K562 (cell line): ENCODE measurements at regions not wholly inside any gene's neighbourhood (a gene's known extent, or its start where the extent isn't known, plus 50 kb on each side); places are given as distances from the start of the nearest gene placed in this dataset.

ENCODE experiments used
- ATAC-seq: fragments of 200-7000 bp; cut with Tn5 transposase; 3 replicates; pipeline ENCODE4 v1.9.1; 2020; ENCODE audit warnings: moderate library complexity
- BruUV-seq: library from RNA; stranded (reverse); fragments of 400-500 nt; replicated peaks from 2 replicates; lab custom pipeline; 2021; lab: Mats Ljungman, UMichigan
- CTCF ChIA-PET: fragments of 300-600 bp; formaldehyde crosslinking; extraction: SDS; loops from one replicate; lab custom pipeline; 2021; ENCODE audit warnings: low intra/inter-chr PET ratio; lab: Yijun Ruan, JAX
- POLR2A ChIA-PET: fragments of 300-600, 350-650 bp; sonication (Branson Sonifier 250); formaldehyde crosslinking; extraction: SDS; loops from one replicate; lab custom pipeline; 2021; ENCODE audit warnings: antibody characterized with exemption, inconsistent platforms; lab: Yijun Ruan, JAX
- DNase-seq, 4 experiments: peaks; one replicate each; pipeline versions ENCODE4 v3.0.0 to v3.0.0-alpha.2; 2011 to 2018; ENCODE audit warnings: low spot score in 3 of 4, mixed read lengths in 3 of 4; ENCODE audit errors: extremely low read depth in 1 of 4
- FAIRE-seq: peaks from 2 replicates; lab custom pipeline; 2011; peaks lifted over from hg19 to GRCh38; lab: Jason Lieb, UNC
- H2AFZ ChIP-seq: 2 replicates; pipeline ENCODE4 v1.6.0; 2011; ENCODE audit warnings: low read depth, low read length, control low read depth, inconsistent platforms
- H3K27ac ChIP-seq: fragments of 200-600 bp; 3 replicates; pipeline ENCODE4 v1.8.0; 2011; ENCODE audit warnings: low read depth, mild to moderate bottlenecking, control low read depth, inconsistent platforms, low read length, moderate library complexity, mixed read lengths; ENCODE audit errors: extremely low read depth
- H3K27me3 ChIP-seq, 2 experiments: fragments of 300-600 bp in 1 of 2; 2 replicates in 1 of 2; 3 replicates in 1 of 2; pipeline versions ENCODE4 v1.6.0 to v1.8.0; 2011; ENCODE audit warnings: inconsistent platforms in 2 of 2, low read length in 2 of 2, mild to moderate bottlenecking in 1 of 2, mixed read lengths in 1 of 2, moderate library complexity in 1 of 2; ENCODE audit not compliant: control insufficient read depth in 2 of 2, insufficient read depth in 2 of 2
- H3K36me3 ChIP-seq: fragments of 300-600 bp; 3 replicates; pipeline ENCODE4 v1.8.0; 2011; ENCODE audit warnings: mild to moderate bottlenecking, low read length, inconsistent platforms; ENCODE audit not compliant: control insufficient read depth, insufficient read depth
- H3K4me1 ChIP-seq, 2 experiments: fragments of 200-600 bp in 1 of 2; replicated peaks in 1 of 2; 2 replicates in 1 of 2; 3 replicates in 1 of 2; pipeline versions ENCODE4 v1.5.1 to v1.8.0; 2011; ENCODE audit warnings: inconsistent platforms in 2 of 2, low read length in 2 of 2, mild to moderate bottlenecking in 1 of 2, mixed read lengths in 1 of 2, moderate library complexity in 1 of 2; ENCODE audit not compliant: control insufficient read depth in 2 of 2, insufficient read depth in 2 of 2
- H3K4me2 ChIP-seq: 2 replicates; pipeline ENCODE4 v1.6.1; 2011; ENCODE audit warnings: low read length, control low read depth, inconsistent platforms, mixed read lengths; ENCODE audit not compliant: insufficient read depth
- H3K4me3 ChIP-seq: fragments of 200-600 bp; sonication (generic), shearing (Covaris generic); 2 replicates; pipeline ENCODE4 v1.5.1; 2016; ENCODE audit warnings: control low read depth, inconsistent platforms
- H3K79me2 ChIP-seq: fragments of 200-600 bp; 3 replicates; pipeline ENCODE4 v1.8.0; 2011; ENCODE audit warnings: low read length, inconsistent platforms; ENCODE audit not compliant: control insufficient read depth, insufficient read depth
- H3K9ac ChIP-seq, 2 experiments: 2 replicates each; pipeline versions ENCODE4 v1.6.0 to v1.6.1; 2011; ENCODE audit warnings: low read depth in 2 of 2, low read length in 2 of 2, control low read depth in 1 of 2, inconsistent platforms in 1 of 2, mild to moderate bottlenecking in 1 of 2, mixed read lengths in 1 of 2; ENCODE audit not compliant: insufficient read depth in 1 of 2
- H3K9me1 ChIP-seq: one replicate; pipeline ENCODE4 v1.6.0; 2011; ENCODE audit warnings: inconsistent platforms, mild to moderate bottlenecking, low read length, moderate library complexity; ENCODE audit not compliant: control insufficient read depth, insufficient read depth
- H3K9me3 ChIP-seq: replicated peaks from 2 replicates; pipeline ENCODE4 v1.5.1; 2011; ENCODE audit warnings: low read depth, low read length, inconsistent platforms; ENCODE audit not compliant: control insufficient read depth, insufficient read depth
- H4K20me1 ChIP-seq: replicated peaks from 2 replicates; pipeline ENCODE4 v1.6.1; 2011; ENCODE audit warnings: low read length, inconsistent platforms, mixed read lengths; ENCODE audit not compliant: control insufficient read depth, insufficient read depth
- CBFB ChIP-seq: sonication (generic); formaldehyde crosslinking; IDR thresholded peaks from 2 replicates; pipeline ENCODE4 v1.4.0; 2020; ENCODE audit warnings: mild to moderate bottlenecking, missing genetic modification reagents
- CHD2 ChIP-seq: IDR thresholded peaks from 2 replicates; pipeline ENCODE4 v1.6.1; 2011; ENCODE audit warnings: low read depth, low read length
- L3MBTL2 ChIP-seq: fragments of 450-650 bp; IDR thresholded peaks from 2 replicates; pipeline ENCODE4 v1.6.1; 2016; ENCODE audit warnings: mild to moderate bottlenecking, moderate library complexity
- MXD1 ChIP-seq: fragments of 250-450 bp; sonication (Bioruptor Pico); IDR thresholded peaks from 2 replicates; pipeline ENCODE4 v1.8.0; 2021; ENCODE audit warnings: borderline replicate concordance, mild to moderate bottlenecking, moderate library complexity; ENCODE audit not compliant: poor library complexity, severe bottlenecking
- NFE2L1 ChIP-seq: fragments of 450-650 bp; IDR thresholded peaks from 2 replicates; pipeline ENCODE4 v1.6.1; 2016; ENCODE audit warnings: missing genetic modification characterization, low read depth, mild to moderate bottlenecking, missing compliant biosample characterization, moderate library complexity, borderline replicate concordance
- RBFOX2 ChIP-seq: fragments of 200-400 bp; formaldehyde crosslinking; IDR thresholded peaks from 2 replicates; pipeline ENCODE4 v1.6.1; 2017; ENCODE audit warnings: low read depth, mild to moderate bottlenecking, low read length, moderate library complexity
- TCF3 ChIP-seq: sonication (generic); formaldehyde crosslinking; IDR thresholded peaks from 2 replicates; pipeline ENCODE4 v1.4.0; 2020; ENCODE audit warnings: mild to moderate bottlenecking, missing genetic modification reagents
- YY1 ChIP-seq, 3 experiments: IDR thresholded peaks; 2 replicates each; pipeline ENCODE4 v1.6.1; 2011; ENCODE audit warnings: low read length in 2 of 3, mild to moderate bottlenecking in 2 of 3, moderate library complexity in 2 of 3, borderline replicate concordance in 1 of 3, control low read depth in 1 of 3, low read depth in 1 of 3; ENCODE audit not compliant: insufficient read depth in 3 of 3, insufficient replicate concordance in 2 of 3, control insufficient read depth in 1 of 3, insufficient read length in 1 of 3; ENCODE audit errors: extremely low read depth in 1 of 3
- ZNF217 ChIP-seq: sonication (generic); formaldehyde crosslinking; IDR thresholded peaks from 2 replicates; pipeline ENCODE4 v1.8.0; 2022; ENCODE audit warnings: mild to moderate bottlenecking, missing genetic modification reagents
- ZNF24 ChIP-seq: fragments of 450-650 bp; IDR thresholded peaks from 2 replicates; pipeline ENCODE4 v1.6.1; 2016
- ZNF274 ChIP-seq: IDR thresholded peaks from 2 replicates; pipeline ENCODE4 v1.6.1; 2011; ENCODE audit warnings: low read depth, mild to moderate bottlenecking, low read length, moderate library complexity, borderline replicate concordance
- ZNF311 ChIP-seq: fragments of 250-450 bp; sonication (Bioruptor Pico); IDR thresholded peaks from 2 replicates; pipeline ENCODE4 v1.4.0; 2020; ENCODE audit warnings: mild to moderate bottlenecking, moderate library complexity
- ZNF518B ChIP-seq: fragments of 250-450 bp; sonication (Bioruptor Pico); IDR thresholded peaks from 2 replicates; pipeline ENCODE4 v1.5.0; 2021; ENCODE audit warnings: mild to moderate bottlenecking, moderate library complexity
- WGBS: fragments of 100-300 bp; shearing (Covaris generic); methylation state at CpG from one replicate; pipeline ENCODE4 v1.1.6; 2016; ENCODE audit warnings: low coverage, mixed read lengths; ENCODE audit not compliant: insufficient coverage; ENCODE audit errors: missing lambda C conversion rate; 5-methylcytosine and 5-hydroxymethylcytosine counted together
- in situ Hi-C: fragments of 300-500 bp; cut with MboI; formaldehyde crosslinking; loops from 4 replicates; pipeline ENCODE4 v1.15.0; 2018; ENCODE audit warnings: inconsistent platforms, mixed read lengths
- intact Hi-C: fragments of 100-400 bp; cut with micrococcal nuclease; formaldehyde crosslinking; loops from 2 replicates; pipeline ENCODE4 v1.14.2; 2022

- BruUV-seq = no TSS peak
- Histone ChIP-seq H3K36me3 (no peaks in the 10 kb centered on the region), H3K27me3 (no peaks in the 10 kb centered on the region), H3K4me3 (no peak overlapping the region), H3K9ac (no peak overlapping the region), H3K9me1 (no peaks in the 10 kb centered on the region), H3K9me3 (peaks cover 2% of the 10 kb centered on the region; the same call in 1 of the 2 replicates), H3K79me2 (no peaks in the 10 kb centered on the region), H3K4me1 (no peaks in the 10 kb centered on the region), H3K27ac (no peak overlapping the region), H2AFZ (no peak overlapping the region), H3K4me2 (no peak overlapping the region), H4K20me1 (no peaks in the 10 kb centered on the region)
- ATAC-seq (no peak), FAIRE-seq (no peak), DNase-seq (no peak)
- POLR2A ChIA-PET = no interaction called here
- CTCF ChIA-PET = no interaction called here
- WGBS = 4% methylated on average over 6 of the region's 6 CpGs
- TF ChIP-seq RBFOX2 (no peak), L3MBTL2 (no peak), TCF3 (no peak), NFE2L1 (tag) (no peak), ZNF274 (no peak), MXD1 (CRISPR knock-in tag) (no peak), ZNF217 (CRISPR knock-in tag) (no peak), ZNF311 (no peak), YY1 (IDR thresholded peaks at IDR 0.05; ENCODE audit: borderline replicate concordance in 1 of 3, control insufficient read depth in 1 of 3, extremely low read depth in 1 of 3, insufficient read depth in 3 of 3, insufficient read length in 1 of 3, insufficient replicate concordance in 2 of 3, low read depth in 1 of 3, low read length in 2 of 3) (no peak), CHD2 (no peak), CBFB (no peak), ZNF24 (no peak), ZNF518B (CRISPR knock-in tag) (no peak)
- intact Hi-C loops = no loop called here
- in situ Hi-C loops = no loop called here
These were observed 568.9 kb upstream of the ACVR2A start for GRCh38 chr2:147275943-147276342.
